Mucosa of descending colon (tissue), 3 donors: ENCODE measurements at regions not wholly inside any gene's neighbourhood (a gene's known extent, or its start where the extent isn't known, plus 50 kb on each side); places are given as distances from the start of the nearest gene placed in this dataset.

Source experiments
- ATAC-seq: fragments of 200-7000 bp; cut with Tn5 transposase; one replicate; pipeline ENCODE4 v1.9.1; 2020; ENCODE audit warnings: mild to moderate bottlenecking, moderate library complexity
- DNase-seq, 3 donors: peaks; one replicate each; pipeline ENCODE4 v3.0.0-alpha.2; 2020
- H3K36me3 ChIP-seq: fragments of 200-600 bp; one replicate; pipeline ENCODE4 v1.8.0; 2021; ENCODE audit warnings: low read depth, mild to moderate bottlenecking
- H3K4me1 ChIP-seq: fragments of 200-600 bp; one replicate; pipeline ENCODE4 v1.8.0; 2021; ENCODE audit warnings: low read depth, mild to moderate bottlenecking
- H3K4me3 ChIP-seq: fragments of 200-600 bp; one replicate; pipeline ENCODE4 v1.8.0; 2021; ENCODE audit warnings: mild to moderate bottlenecking
- H3K9me3 ChIP-seq: fragments of 200-600 bp; one replicate; pipeline ENCODE4 v1.8.0; 2021; ENCODE audit warnings: mild to moderate bottlenecking
- intact Hi-C, 2 donors: fragments of 100-400 bp; cut with DNase I in 1 of 2; cut with micrococcal nuclease in 1 of 2; formaldehyde crosslinking; loops; one replicate each; pipeline versions ENCODE4 v1.11.0 to v1.11.1; 2022; cut with DNase I, micrococcal nuclease
- TF ChIP-seq, protein P1 (sequence below): fragments of 200-600 bp; IDR thresholded peaks from one replicate; pipeline ENCODE4 v1.8.0; 2022; ENCODE audit warnings: antibody characterized with exemption, mild to moderate bottlenecking
- donor health status: DM: no; HTN: no; CAD: no; lungs with moderate emphysema.
- donor health status: DM: no; HTN: no; CAD: no.
- donor health status: DM: no; HTN: yes; CAD: no.

DNA sequence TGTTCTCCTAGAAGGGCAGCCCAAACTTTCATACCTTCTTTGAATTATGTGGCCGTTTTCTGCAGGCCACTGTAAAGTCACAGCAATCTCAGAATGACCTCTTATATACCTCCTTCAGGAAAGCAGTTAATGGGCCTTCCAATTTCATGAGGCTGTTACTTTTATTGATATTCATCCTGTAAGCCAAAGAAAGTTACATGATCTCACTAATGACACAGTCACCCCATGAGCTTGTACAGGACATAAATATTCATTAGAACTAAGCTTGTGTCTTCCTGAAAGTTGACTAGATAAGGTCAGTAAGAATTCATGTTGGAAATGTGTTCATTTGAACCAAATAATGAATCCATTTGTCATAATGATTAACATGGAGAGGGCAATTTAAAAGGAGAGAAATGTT, 283.1 kb upstream of the NWD2 start:
- Histone ChIP-seq H3K36me3 (no peaks in the 10 kb centered on the region), H3K9me3 (no peaks in the 10 kb centered on the region), H3K4me1 (no peaks in the 10 kb centered on the region), H3K4me3 (no peak overlapping the region)
- TF ChIP-seq, protein P1, sequence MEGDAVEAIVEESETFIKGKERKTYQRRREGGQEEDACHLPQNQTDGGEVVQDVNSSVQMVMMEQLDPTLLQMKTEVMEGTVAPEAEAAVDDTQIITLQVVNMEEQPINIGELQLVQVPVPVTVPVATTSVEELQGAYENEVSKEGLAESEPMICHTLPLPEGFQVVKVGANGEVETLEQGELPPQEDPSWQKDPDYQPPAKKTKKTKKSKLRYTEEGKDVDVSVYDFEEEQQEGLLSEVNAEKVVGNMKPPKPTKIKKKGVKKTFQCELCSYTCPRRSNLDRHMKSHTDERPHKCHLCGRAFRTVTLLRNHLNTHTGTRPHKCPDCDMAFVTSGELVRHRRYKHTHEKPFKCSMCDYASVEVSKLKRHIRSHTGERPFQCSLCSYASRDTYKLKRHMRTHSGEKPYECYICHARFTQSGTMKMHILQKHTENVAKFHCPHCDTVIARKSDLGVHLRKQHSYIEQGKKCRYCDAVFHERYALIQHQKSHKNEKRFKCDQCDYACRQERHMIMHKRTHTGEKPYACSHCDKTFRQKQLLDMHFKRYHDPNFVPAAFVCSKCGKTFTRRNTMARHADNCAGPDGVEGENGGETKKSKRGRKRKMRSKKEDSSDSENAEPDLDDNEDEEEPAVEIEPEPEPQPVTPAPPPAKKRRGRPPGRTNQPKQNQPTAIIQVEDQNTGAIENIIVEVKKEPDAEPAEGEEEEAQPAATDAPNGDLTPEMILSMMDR: no peak
- DNase-seq (no peak), ATAC-seq (no peak)
- intact Hi-C loops: no loop called here

DNA sequence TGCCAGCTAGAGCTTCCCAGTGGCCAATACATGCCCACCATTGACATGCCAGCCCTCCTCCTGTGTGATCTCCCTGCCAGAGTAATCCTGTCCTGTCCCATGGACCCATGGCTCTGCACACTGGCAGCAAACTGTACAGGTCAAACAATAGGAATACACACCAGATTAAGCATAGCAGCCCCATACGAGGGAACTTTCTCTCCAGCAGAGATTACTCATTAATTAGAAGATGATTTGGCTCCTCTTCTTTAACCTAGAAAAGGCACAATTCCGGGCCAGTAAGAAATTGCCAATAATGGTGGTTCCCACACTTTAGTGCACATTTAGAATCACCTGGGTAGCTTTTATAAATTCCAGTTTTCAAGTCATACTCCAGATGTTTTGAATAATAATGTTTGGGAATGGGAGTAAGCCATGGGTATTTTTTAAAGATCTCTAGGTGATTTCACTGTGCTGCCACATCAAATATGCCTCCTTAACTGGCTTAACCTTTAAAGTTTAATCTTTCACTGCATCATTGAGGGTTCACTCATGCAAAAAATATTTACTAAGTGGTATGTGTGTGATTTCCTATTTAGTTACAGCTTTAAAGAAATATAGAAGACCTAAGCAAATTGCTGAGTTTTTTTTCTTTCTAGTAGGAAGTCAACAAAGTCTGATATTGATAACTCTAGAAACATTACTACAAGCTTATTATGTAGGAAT, 277.6 kb upstream of the NWD2 start:
- DNase-seq (no peak), ATAC-seq (no peak)
- Histone ChIP-seq H3K9me3 (no peaks in the 10 kb centered on the region), H3K4me1 (no peaks in the 10 kb centered on the region), H3K4me3 (no peak overlapping the region), H3K36me3 (no peaks in the 10 kb centered on the region)
- intact Hi-C loops: no loop called here
- TF ChIP-seq, protein P1: no peak

DNA sequence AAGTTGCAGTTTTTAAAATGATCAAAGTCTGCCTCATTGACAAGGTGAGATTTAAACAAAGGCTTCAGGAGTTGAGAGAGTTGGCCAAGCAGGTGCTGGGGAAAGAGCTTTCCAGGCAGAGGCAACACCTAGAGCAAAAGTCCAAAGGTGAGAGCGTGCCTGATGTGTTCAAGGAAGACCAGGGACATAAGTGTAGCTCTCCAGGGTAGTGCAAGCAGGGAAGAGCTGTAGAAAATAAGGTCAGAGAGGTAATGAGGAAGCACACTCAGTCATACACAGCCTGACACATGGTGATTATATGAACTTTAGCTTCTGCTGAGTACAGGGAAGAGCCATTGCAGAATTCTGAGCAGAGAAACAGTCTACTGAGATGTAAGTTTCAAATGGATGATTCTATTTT, 265.0 kb upstream of the NWD2 start:
- H3K9me3 ChIP-seq: no peaks in the 10 kb centered on the region
- intact Hi-C loops: loop anchor here in 1 of 2 donors (5.0 kb wide), 1 partner anchor 218 kb away; no protein-coding TSS in a partner anchor
- no peak overlapping the region for H3K4me3 ChIP-seq
- DNase-seq: peak; percentile 50 to 91 (median 53)
- no peaks in the 10 kb centered on the region for H3K36me3 ChIP-seq
- peak; percentile 99 for ATAC-seq
- no peaks in the 10 kb centered on the region for H3K4me1 ChIP-seq
- TF ChIP-seq, protein P1: no peak

DNA sequence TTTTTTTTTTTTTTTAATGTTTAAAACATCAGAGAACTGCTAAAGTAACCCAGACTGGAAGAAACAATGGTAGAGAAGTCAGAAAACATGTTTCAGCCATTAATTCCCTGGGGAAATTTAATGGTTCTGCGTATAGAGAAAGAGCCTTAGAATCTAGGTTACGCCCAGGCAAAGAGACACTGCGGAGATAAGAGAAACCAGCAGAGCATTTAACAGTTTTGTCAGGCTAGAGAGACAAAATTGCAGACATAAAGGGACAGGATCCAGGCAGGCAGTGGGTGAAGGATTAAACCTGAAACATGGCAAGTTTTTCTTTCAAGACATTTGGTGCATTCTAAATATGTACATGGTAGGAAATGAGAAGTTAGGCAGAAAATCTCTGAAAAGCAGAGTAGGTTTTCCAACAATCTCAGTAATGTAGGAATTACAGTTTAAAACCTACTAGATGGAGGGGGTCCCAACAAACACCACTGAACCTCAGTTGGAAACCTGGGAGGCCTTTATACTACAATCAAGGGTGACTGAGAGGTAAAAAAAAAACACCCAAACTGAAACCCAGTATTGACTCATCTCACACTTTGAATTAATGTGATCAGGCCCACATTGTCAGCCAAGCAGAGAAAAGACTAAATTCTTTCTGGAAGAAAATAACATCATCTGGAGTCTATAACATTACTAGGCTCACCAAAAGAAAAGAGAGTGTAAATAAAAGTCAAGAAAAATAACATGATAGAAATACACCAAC, 254.2 kb upstream of the NWD2 start:
- H3K9me3 ChIP-seq: no peaks in the 10 kb centered on the region
- no peaks in the 10 kb centered on the region for H3K36me3 ChIP-seq
- no peak overlapping the region for H3K4me3 ChIP-seq
- ATAC-seq: no peak
- H3K4me1 ChIP-seq: no peaks in the 10 kb centered on the region
- intact Hi-C loops: no loop called here
- no peak for DNase-seq
- TF ChIP-seq, protein P1: no peak

DNA sequence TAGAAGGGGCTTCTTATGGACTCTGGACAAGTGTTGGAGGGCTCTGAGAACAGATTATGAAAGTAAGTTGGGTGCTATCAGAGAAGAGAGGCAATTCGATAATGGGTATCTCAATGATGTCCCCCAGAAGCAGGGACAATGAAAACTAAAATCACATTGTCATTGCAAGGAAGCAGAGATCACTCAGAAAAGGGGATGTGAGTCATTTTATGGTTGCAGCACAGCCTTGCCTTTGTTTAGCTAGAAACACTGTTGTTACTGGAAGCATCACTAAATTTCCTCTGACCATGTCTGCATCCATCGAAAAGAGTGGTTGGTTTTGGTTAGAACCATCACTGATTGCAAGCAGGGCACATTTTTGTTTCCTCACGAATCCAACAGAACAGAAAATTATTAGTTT, 246.8 kb upstream of the NWD2 start:
- H3K4me3 ChIP-seq: no peak overlapping the region
- H3K9me3 ChIP-seq: no peaks in the 10 kb centered on the region
- DNase-seq (no peak), ATAC-seq (peak; percentile 30)
- intact Hi-C loops: no loop called here
- TF ChIP-seq, protein P1: no peak
- H3K36me3 ChIP-seq: no peaks in the 10 kb centered on the region
- no peaks in the 10 kb centered on the region for H3K4me1 ChIP-seq
